Fibroblast of skin of abdomen (primary cell): ENCODE measurements at regions not wholly inside any gene's neighbourhood (a gene's known extent, or its start where the extent isn't known, plus 50 kb on each side); places are given as distances from the start of the nearest gene placed in this dataset.

ENCODE experiments used
- DNase-seq: peaks from one replicate; pipeline ENCODE4 v3.0.0-alpha.2; 2013

GRCh38 chr10:43892062-43892770 lies 243.5 kb upstream of the ZNF32 start:
- peak; percentile 88 for DNase-seq

- no peak for DNase-seq
These were observed 242.6 kb upstream of the ZNF32 start for GRCh38 chr10:43891241-43891640.

- DNase-seq, result peak; percentile 90
These were observed 241.4 kb upstream of the ZNF32 start for GRCh38 chr10:43890124-43890523.

- DNase-seq, result peak; percentile 94
These were observed 239.9 kb upstream of the ZNF32 start for GRCh38 chr10:43888586-43888985.

DNA sequence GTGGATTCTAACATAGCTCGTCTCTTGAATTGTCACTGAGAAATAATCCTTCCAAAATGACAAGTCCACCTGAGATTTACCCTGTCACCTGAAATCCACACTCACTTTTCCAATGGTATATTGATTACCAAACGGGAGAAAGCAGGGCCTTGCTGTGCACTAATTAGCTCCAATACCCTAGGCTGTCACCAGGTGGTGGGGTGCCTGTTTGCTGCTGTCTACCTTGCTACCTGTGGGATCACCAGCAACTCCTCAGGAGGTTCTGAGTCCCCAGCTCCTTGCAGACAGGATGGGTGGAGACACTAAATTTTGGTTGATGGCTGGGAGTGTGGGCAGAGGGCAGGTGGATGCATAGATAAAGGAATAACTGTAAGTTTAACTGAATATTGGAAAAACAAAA lies 237.2 kb upstream of the ZNF32 start:
- no peak for DNase-seq

DNA sequence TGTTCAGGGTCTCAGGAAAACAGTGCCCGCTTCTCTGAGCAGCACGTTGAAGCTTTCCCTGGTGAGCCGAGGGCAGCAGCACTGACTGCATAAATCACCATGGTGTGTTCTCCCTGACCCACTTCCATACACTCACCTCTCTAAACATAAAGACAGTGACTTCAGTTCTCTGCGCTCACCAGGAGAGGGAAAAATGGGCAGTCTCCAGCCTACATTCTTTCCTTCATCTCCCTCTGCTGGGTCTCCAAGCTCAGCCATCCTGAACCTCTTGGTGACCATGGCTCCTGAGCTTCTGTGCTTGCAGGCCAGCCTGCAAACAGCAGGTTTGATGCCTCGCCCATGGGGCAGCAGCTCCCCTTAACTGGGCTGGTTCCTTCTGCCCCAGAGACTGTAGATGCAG lies 236.6 kb upstream of the ZNF32 start:
- DNase-seq, result no peak

DNA sequence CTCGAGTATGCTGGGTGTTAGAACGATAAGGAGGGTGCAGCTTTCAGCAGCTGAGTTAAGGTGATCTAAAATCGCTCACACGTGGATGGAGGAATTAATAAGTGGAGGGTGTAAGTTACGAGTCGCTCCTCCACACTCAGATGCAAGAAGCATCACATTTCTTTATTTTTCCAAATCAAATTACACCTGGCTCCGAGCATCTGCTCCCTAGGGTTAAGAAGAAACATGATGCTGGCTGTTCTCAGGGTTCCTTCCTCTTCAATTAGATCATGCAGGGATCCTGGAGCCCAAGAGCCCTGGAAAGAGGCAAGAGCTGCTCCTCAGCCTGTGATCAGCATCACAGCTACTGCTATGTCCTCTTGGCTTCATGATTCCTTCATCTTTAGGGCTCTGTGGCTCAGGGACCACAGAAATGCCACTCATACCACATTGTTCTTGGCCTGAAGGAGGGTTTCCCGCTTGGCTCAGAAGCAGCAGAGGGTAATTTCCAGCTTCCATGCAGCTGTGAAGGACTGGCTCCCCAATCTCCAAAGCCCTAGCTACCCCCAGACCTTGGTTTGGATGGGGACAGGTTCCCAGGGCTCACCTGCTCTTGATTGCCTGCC lies 235.9 kb upstream of the ZNF32 start:
- DNase-seq, result peak; percentile 33

DNA sequence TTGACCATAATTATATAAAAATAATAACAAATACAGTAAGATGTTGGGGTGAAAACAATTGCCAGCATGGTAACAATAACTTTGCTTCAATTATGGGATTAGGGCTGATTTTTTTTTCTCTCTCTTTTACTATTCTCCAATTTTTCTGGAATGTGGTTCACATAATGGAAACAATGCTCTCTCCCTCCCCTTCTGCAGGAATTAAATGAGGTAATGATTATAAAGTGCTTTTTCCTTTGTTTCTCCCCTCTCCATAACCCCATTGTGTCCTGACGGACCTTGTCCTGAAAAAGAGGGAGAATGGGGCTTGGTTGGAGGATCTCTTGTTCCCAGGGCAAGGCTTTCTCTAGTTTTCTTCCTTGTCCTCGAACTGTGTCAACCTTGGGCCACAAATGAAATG lies 234.0 kb upstream of the ZNF32 start:
- DNase-seq, result no peak

GRCh38 chr10:43881657-43882056 lies 233.0 kb upstream of the ZNF32 start:
- no peak for DNase-seq

DNA sequence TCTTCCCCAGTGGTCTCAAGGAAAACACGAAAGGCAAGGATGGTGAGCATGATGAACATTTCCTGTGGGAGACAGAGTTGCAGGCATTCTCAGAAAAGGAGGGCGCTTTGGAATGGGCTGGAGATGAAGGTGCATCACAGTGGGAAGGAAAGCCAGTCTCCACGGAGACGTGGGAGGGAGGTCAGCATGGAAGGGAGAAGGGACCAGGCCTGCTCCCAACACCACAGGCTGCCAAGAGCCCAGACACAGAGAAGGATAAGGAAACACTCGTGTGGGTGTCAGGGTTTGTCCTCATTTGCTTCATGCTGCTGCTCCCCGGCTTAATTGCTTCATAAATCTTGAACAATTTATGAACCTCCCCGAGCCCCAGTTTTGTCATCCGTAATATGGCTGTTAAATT lies 231.5 kb upstream of the ZNF32 start:
- DNase-seq, result no peak

GRCh38 chr10:43879742-43880141 lies 231.1 kb upstream of the ZNF32 start:
- no peak for DNase-seq

DNA sequence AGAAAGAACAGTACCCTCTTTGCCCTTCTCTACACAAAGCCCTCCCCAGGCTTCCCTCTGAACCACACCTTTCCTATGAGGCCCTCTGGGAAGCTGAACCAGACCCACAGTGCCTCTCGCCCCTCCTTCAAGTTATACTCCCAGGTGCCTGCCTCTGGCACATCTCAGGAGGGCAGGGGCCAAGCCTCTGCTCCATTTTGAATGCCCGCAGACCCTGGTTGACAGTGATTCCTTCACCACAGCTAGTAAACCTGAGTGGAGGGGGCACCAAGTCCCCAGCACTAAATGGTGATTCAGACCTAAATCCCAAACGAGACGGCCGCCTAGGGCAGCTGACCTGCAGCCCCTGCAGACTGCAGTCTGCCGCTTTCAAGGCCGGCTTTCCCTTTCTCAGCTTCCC lies 230.5 kb upstream of the ZNF32 start:
- DNase-seq, result no peak

DNA sequence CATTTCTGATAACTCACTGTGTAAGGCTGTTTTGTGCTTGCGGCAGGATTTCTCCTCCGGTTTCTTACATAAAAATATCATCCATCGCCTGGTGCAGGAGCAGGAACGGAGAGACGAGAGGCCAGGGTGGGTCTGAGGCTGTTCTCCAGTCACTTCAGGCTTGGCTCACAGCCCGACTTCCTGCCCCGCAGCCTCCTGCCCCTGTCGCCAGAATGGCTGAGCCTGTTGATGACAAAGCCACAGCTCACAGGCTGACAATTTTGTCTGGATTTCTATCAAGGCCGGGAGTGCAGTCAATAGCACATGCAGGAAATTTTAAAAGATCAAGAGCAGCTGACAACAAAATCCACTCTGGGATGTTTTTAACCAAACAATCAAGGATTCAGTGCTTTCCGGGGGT lies 229.7 kb upstream of the ZNF32 start:
- DNase-seq, result peak; percentile 52

GRCh38 chr10:43876976-43877375 lies 228.3 kb upstream of the ZNF32 start:
- no peak for DNase-seq

DNA sequence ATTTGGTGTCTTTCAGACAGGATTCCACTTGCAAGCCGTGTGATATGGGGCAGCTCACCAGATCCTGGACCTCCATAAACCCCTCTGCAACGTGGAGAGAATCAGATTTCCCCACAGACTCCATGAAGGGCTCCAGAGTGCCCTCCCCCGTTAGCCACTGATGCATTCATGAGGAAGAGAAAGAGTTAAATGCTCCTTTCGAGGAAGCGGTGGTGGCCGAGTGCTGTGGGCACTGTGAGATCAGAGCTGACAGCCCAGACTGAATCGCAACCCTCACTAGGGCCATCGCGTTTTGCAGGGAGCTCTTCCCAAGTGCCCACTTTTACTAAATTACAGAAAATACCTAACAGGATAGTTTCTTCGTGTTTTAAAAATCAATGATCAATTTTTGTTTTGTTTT lies 226.3 kb upstream of the ZNF32 start:
- no peak for DNase-seq

- DNase-seq, result no peak
These were observed 225.0 kb upstream of the ZNF32 start for GRCh38 chr10:43873717-43874116.

DNA sequence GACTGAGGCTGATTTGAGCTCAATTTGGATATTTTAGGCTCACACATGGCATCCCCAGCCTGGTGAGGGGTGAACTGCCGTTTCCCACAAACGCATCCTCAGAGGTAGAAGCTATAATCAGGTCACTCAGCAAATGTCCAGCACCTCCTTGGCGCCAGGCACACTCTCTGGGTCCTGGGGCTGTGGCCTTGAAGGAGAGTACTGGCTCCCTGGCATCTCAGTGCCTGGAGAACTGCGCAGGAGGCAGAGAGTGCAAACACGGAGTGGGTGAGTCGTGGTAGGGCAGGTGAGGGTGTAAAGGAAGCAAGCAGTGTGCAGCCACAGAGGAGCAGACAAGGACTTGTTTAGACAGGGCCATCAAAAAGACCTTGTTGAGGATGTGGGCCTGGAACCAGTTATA lies 224.0 kb upstream of the ZNF32 start:
- DNase-seq, result no peak

DNA sequence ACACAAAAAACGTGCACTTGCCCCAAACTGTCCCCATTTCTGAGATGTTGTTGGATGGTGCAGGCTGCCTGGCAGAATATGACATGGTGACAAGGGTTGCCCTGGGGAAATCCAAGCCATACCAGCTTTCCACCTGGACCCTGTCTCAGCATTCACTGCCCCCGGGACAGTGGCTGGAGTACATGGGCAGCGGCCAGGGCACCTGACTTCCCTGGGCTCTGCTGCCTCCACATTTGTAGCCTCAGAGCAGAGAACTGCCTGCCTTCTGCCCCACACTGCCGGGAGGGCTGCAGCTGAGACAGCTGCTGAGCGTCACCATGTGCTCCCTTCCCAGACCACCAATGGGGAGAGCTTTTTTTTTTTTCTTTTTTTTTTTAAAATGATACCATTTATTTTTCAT lies 222.9 kb upstream of the ZNF32 start:
- no peak for DNase-seq

- DNase-seq, result no peak
These were observed 222.3 kb upstream of the ZNF32 start for GRCh38 chr10:43870968-43871439.

- no peak for DNase-seq
These were observed 221.1 kb upstream of the ZNF32 start for GRCh38 chr10:43869669-43870322.

DNA sequence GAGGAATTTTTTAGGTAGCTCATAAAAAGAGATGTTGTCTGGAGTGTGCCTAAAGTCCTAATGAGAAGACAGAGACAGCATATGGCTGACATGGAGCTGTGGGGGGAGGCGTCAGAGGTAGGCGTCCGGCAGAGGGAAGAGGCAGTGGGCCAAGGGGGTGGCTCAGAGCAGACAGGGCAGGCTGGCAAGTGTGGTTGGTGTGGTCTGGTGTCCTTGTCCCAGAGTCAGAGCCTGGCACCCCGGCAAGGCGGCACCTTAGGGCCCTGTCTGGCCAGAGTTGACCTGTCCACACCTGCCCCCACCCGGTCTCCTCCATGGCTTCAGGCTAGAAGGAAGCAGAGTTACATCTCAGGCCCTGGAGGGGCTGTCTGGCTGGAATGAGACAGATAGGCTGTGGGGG lies 220.3 kb upstream of the ZNF32 start:
- DNase-seq, result no peak

GRCh38 chr10:43867667-43868565 lies 219.2 kb upstream of the ZNF32 start:
- DNase-seq, result peak; percentile 95

- no peak for DNase-seq
These were observed 218.4 kb upstream of the ZNF32 start for GRCh38 chr10:43867113-43867512.
